Tongue (tissue), 1 donor: ENCODE measurements at regions not wholly inside any gene's neighbourhood (a gene's known extent, or its start where the extent isn't known, plus 50 kb on each side); places are given as distances from the start of the nearest gene placed in this dataset.

ENCODE experiments used
- DNase-seq: peaks from one replicate; pipeline ENCODE4 v3.0.0-alpha.2; 2015

- DNase-seq = no peak
These were observed 224.2 kb upstream of the IRX3 start for GRCh38 chr16:54510685-54511221.

GRCh38 chr16:54509456-54509855, 222.9 kb upstream of the IRX3 start:
- no peak for DNase-seq

- DNase-seq = no peak
These were observed 221.8 kb upstream of the IRX3 start for GRCh38 chr16:54508351-54508750.

- DNase-seq = no peak
These were observed 220.3 kb upstream of the IRX3 start for GRCh38 chr16:54506741-54507500.

GRCh38 chr16:54506214-54506580, 219.6 kb upstream of the IRX3 start:
- DNase-seq = no peak

- DNase-seq = no peak
These were observed 219.1 kb upstream of the IRX3 start for GRCh38 chr16:54505549-54506213.

GRCh38 chr16:54504372-54504771, 217.8 kb upstream of the IRX3 start:
- no peak for DNase-seq

GRCh38 chr16:54503856-54504219, 217.3 kb upstream of the IRX3 start:
- DNase-seq = peak; percentile 73

- peak; percentile 76 for DNase-seq
These were observed 216.6 kb upstream of the IRX3 start for GRCh38 chr16:54503011-54503855.

- DNase-seq = no peak
These were observed 215.2 kb upstream of the IRX3 start for GRCh38 chr16:54501797-54502196.

- DNase-seq = no peak
These were observed 207.0 kb upstream of the IRX3 start for GRCh38 chr16:54493594-54493993.

GRCh38 chr16:54493061-54493460, 206.5 kb upstream of the IRX3 start:
- DNase-seq = no peak

- DNase-seq = no peak
These were observed 203.5 kb upstream of the IRX3 start for GRCh38 chr16:54490112-54490488.

- no peak for DNase-seq
These were observed 202.9 kb upstream of the IRX3 start for GRCh38 chr16:54489225-54490111.

- no peak for DNase-seq
These were observed 202.1 kb upstream of the IRX3 start for GRCh38 chr16:54488729-54489128.

- DNase-seq = no peak
These were observed 201.3 kb upstream of the IRX3 start for GRCh38 chr16:54487933-54488332.

- no peak for DNase-seq
These were observed 198.1 kb upstream of the IRX3 start for GRCh38 chr16:54484700-54485099.

GRCh38 chr16:54482892-54483574, 196.4 kb upstream of the IRX3 start:
- no peak for DNase-seq

GRCh38 chr16:54480429-54480828, 193.8 kb upstream of the IRX3 start:
- DNase-seq = no peak

GRCh38 chr16:54479546-54479945, 193.0 kb upstream of the IRX3 start:
- no peak for DNase-seq

- peak; percentile 53 for DNase-seq
These were observed 191.1 kb upstream of the IRX3 start for GRCh38 chr16:54477714-54478113.
